ENCODE measurements at regions not wholly inside any gene's neighbourhood (a gene's known extent, or its start where the extent isn't known, plus 50 kb on each side); places are given as distances from the start of the nearest gene placed in this dataset.

DNA sequence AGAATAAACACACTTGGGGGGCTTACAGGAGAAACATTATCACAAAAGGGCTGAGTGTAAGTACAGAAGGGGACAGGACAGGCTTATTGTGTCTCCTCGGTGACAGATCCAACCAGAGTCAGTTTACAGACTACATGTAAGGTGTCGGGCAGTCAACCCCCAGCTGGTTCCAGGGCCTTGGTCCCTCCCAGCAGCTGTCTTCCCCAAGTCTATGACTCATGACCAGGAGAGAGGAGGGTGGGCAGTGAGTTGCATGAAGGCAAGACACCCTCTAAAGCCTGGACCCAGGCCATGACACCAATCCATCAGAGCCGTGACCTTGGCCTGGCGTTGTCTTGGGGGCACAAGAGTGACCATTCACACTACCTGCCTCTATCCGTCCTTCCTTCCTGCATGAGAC, 276.2 kb upstream of the CCL2 start:
- H3K4me2 ChIP-seq (ENCODE audit: insufficient read depth, low read length): no peak overlapping the region
- H3K9me3 ChIP-seq (replicated peaks; ENCODE audit: control insufficient read depth, insufficient read depth, low read length): no peaks in the 10 kb centered on the region
- no TSS peak for BruUV-seq (replicated peaks)
- no peaks in the 10 kb centered on the region for H3K4me1 ChIP-seq (ENCODE audit: control insufficient read depth, extremely low read depth, insufficient read depth, low read length)
- TF ChIP-seq POLR2A (IDR thresholded peaks at IDR 0.05; ENCODE audit: low read depth, low read length) (no peak), GATA2 (IDR thresholded peaks at IDR 0.05; ENCODE audit: insufficient read depth, insufficient read length, low read depth, low read length) (no peak)
- H3K27ac ChIP-seq (ENCODE audit: insufficient read depth, low read depth, low read length): no peak overlapping the region
- no peak overlapping the region for H3K4me3 ChIP-seq (replicated peaks in 1 of 3; ENCODE audit: insufficient read depth in 1 of 3, low read depth in 1 of 3, low read length in 3 of 3)
- dilution Hi-C loops (cut with MboI; ENCODE audit: extremely low pct_ligation_motif_present, low sequenced_read_pairs) (no loop called here), intact Hi-C loops (cut with micrococcal nuclease) (no loop called here)
- FAIRE-seq (no peak), DNase-seq (ENCODE audit: low read depth, low spot score) (no peak)
- CTCF ChIA-PET: no interaction called here
- no peaks in the 10 kb centered on the region for H3K36me3 ChIP-seq (ENCODE audit: control insufficient read depth in 2 of 2, extremely low read depth in 1 of 2, insufficient read depth in 2 of 2, low read length in 2 of 2)
- no peak overlapping the region for H3K9ac ChIP-seq (replicated peaks; ENCODE audit: extremely low read depth, insufficient read depth, low read length)
- no peak overlapping the region for H2AFZ ChIP-seq (ENCODE audit: low read depth, low read length)
- no peaks in the 10 kb centered on the region for H3K9me1 ChIP-seq (replicated peaks; ENCODE audit: control insufficient read depth, extremely low read depth, insufficient read depth, low read length)
- H3K79me2 ChIP-seq (ENCODE audit: control insufficient read depth, insufficient read depth, low read length): no peaks in the 10 kb centered on the region
- no peaks in the 10 kb centered on the region for H4K20me1 ChIP-seq (replicated peaks; ENCODE audit: control insufficient read depth, extremely low read depth, insufficient read depth, low read length)
- H3K27me3 ChIP-seq (ENCODE audit: control insufficient read depth in 2 of 2, insufficient read depth in 2 of 2, low read length in 2 of 2): no peaks in the 10 kb centered on the region
- POLR2A ChIA-PET: no interaction called here

DNA sequence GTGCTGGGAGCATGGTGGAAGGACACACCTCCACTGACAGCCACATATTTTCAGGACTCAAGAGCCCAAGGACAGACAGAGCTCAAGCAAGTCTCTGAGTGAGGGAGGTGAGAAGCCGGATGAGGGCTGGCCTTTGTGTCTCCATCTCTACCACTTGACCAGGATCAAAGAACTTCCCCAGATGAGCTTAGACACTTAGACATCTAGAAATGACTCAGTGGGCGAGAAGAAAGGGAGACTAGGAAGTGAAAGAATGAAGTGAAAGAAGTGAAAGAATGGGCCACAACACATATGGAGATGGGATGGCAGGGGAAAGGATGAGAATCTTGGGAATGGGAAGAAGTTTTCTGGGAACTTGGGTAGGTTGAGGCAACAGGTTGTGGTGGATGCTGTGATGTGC, 274.9 kb upstream of the CCL2 start:
- dilution Hi-C loops (cut with MboI; ENCODE audit: extremely low pct_ligation_motif_present, low sequenced_read_pairs): no loop called here
- no peak for FAIRE-seq
- Histone ChIP-seq H4K20me1 (replicated peaks; ENCODE audit: control insufficient read depth, extremely low read depth, insufficient read depth, low read length) (no peaks in the 10 kb centered on the region), H3K27ac (ENCODE audit: insufficient read depth, low read depth, low read length) (no peak overlapping the region), H3K36me3 (ENCODE audit: control insufficient read depth in 2 of 2, extremely low read depth in 1 of 2, insufficient read depth in 2 of 2, low read length in 2 of 2) (no peaks in the 10 kb centered on the region), H3K9me1 (replicated peaks; ENCODE audit: control insufficient read depth, extremely low read depth, insufficient read depth, low read length) (no peaks in the 10 kb centered on the region), H3K27me3 (ENCODE audit: control insufficient read depth in 2 of 2, insufficient read depth in 2 of 2, low read length in 2 of 2) (no peaks in the 10 kb centered on the region), H3K9ac (replicated peaks; ENCODE audit: extremely low read depth, insufficient read depth, low read length) (no peak overlapping the region), H3K9me3 (replicated peaks; ENCODE audit: control insufficient read depth, insufficient read depth, low read length) (no peaks in the 10 kb centered on the region), H3K4me2 (ENCODE audit: insufficient read depth, low read length) (no peak overlapping the region), H3K4me3 (replicated peaks in 1 of 3; ENCODE audit: insufficient read depth in 1 of 3, low read depth in 1 of 3, low read length in 3 of 3) (no peak overlapping the region), H3K79me2 (ENCODE audit: control insufficient read depth, insufficient read depth, low read length) (no peaks in the 10 kb centered on the region), H2AFZ (ENCODE audit: low read depth, low read length) (no peak overlapping the region), H3K4me1 (ENCODE audit: control insufficient read depth, extremely low read depth, insufficient read depth, low read length) (no peaks in the 10 kb centered on the region)
- no peak for DNase-seq (ENCODE audit: low read depth, low spot score)
- POLR2A ChIA-PET: no interaction called here
- CTCF ChIA-PET: no interaction called here
- BruUV-seq (replicated peaks): no TSS peak
- TF ChIP-seq CTCF (IDR thresholded peaks at IDR 0.05; ENCODE audit: extremely low read depth in 1 of 2, insufficient read depth in 1 of 2, low read depth in 1 of 2, low read length in 2 of 2) (no peak), GATA2 (IDR thresholded peaks at IDR 0.05; ENCODE audit: insufficient read depth, insufficient read length, low read depth, low read length) (no peak), EZH2 (IDR thresholded peaks at IDR 0.05; ENCODE audit: borderline replicate concordance, low read depth, low read length, severe bottlenecking) (no peak), POLR2A (IDR thresholded peaks at IDR 0.05; ENCODE audit: low read depth, low read length) (no peak), JUN (IDR thresholded peaks at IDR 0.05; ENCODE audit: borderline replicate concordance, insufficient read depth, insufficient read length, low read depth) (no peak), MYC (IDR thresholded peaks at IDR 0.05; ENCODE audit: low read depth, low read length) (no peak), FOS (IDR thresholded peaks at IDR 0.05; ENCODE audit: borderline replicate concordance, insufficient read depth, low read length) (no peak), POLR2AphosphoS5 (IDR thresholded peaks at IDR 0.05; ENCODE audit: insufficient read depth, low read depth, low read length) (no peak)
- TF ChIP-seq, protein P1, sequence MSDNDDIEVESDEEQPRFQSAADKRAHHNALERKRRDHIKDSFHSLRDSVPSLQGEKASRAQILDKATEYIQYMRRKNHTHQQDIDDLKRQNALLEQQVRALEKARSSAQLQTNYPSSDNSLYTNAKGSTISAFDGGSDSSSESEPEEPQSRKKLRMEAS (IDR thresholded peaks at IDR 0.05; ENCODE audit: insufficient read depth, insufficient read length): no peak
- intact Hi-C loops (cut with micrococcal nuclease): loop anchor here (10.0 kb wide), 1 partner anchor 55 kb away; no protein-coding TSS in a partner anchor

Measured in endothelial cell of umbilical vein (primary cell).